Thyroid gland (tissue), 4 donors: ENCODE measurements at regions not wholly inside any gene's neighbourhood (a gene's known extent, or its start where the extent isn't known, plus 50 kb on each side); places are given as distances from the start of the nearest gene placed in this dataset.

ENCODE experiments used
- POLR2A ChIP-seq, 2 donors: fragments of 450-650 bp; IDR thresholded peaks; one replicate each; pipeline ENCODE4 v1.6.1; 2017; ENCODE audit warnings: antibody characterized with exemption in 2 of 2, mild to moderate bottlenecking in 2 of 2, moderate library complexity in 1 of 2
- TF ChIP-seq, protein P1 (sequence below), 6 experiments: fragments of 200-600 bp in 3 of 6; fragments of 450-650 bp in 3 of 6; sonication (generic) in 3 of 6; IDR thresholded peaks; one replicate each; pipeline ENCODE4 v1.5.1; 2016 to 2019; ENCODE audit warnings: antibody characterized with exemption in 6 of 6, mild to moderate bottlenecking in 2 of 6, inconsistent platforms in 1 of 6, moderate library complexity in 1 of 6

DNA sequence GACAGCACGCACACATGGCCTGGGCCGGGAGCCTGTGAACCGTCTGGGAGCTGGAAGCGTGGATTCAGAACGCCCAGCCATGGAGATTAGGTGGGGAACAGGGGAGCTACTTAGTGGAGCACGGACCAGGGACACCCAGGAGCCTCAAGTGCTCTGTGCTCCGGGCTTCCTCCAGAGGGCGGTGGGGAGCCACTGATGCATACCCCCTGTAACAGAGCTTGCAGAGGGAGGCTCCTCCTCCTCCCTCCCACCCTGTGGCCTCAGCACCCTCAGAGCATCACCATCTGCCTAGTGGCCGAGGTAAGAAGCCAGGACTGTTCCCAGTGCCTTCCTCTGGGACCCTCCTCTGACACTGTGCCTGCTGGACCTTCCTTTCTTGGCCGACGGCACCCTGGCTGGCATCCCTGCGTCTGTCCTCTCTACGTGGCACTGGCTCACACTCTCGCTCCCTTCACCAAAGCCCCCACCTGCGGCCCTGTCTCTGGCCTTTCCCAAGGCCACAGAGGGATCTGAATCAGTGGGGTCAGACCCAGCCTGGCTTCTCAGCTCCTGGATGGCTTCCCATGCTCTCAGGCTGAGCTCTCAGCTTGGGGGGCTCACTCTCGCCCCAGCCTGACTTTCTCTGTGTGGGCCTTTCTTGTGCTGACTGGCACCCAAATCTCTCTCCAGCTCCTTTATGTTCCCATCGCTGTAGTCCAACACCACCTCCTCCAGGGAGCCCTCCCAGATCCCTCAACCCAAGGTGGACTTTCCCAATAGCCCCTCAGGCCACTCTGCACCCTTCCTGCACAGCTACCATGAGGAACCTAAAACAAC lies 780.9 kb downstream of the BRD1 start:
- TF ChIP-seq, protein P1, sequence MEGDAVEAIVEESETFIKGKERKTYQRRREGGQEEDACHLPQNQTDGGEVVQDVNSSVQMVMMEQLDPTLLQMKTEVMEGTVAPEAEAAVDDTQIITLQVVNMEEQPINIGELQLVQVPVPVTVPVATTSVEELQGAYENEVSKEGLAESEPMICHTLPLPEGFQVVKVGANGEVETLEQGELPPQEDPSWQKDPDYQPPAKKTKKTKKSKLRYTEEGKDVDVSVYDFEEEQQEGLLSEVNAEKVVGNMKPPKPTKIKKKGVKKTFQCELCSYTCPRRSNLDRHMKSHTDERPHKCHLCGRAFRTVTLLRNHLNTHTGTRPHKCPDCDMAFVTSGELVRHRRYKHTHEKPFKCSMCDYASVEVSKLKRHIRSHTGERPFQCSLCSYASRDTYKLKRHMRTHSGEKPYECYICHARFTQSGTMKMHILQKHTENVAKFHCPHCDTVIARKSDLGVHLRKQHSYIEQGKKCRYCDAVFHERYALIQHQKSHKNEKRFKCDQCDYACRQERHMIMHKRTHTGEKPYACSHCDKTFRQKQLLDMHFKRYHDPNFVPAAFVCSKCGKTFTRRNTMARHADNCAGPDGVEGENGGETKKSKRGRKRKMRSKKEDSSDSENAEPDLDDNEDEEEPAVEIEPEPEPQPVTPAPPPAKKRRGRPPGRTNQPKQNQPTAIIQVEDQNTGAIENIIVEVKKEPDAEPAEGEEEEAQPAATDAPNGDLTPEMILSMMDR (IDR thresholded peaks at IDR 0.05) = peak in 2 of 6 experiments; percentile 4 to 18
- no peak for TF ChIP-seq POLR2A (IDR thresholded peaks at IDR 0.05)
